Stimulated activated CD8-positive, alpha-beta memory T cell treated with anti-CD3 and anti-CD28 coated beads, Interleukin-7, amount 100 ng/mL, for 24 hours (primary cell): ENCODE measurements at regions not wholly inside any gene's neighbourhood (a gene's known extent, or its start where the extent isn't known, plus 50 kb on each side); places are given as distances from the start of the nearest gene placed in this dataset.

Experiments used
- DNase-seq: peaks from one replicate; pipeline ENCODE4 v3.0.0-alpha.2; 2020; ENCODE audit warnings: low read depth

GRCh38 chr6:129778793-129779192 lies 68.8 kb upstream of the ARHGAP18 start:
- no peak for DNase-seq

- no peak for DNase-seq
These were observed 67.4 kb upstream of the ARHGAP18 start for GRCh38 chr6:129777371-129777770.

GRCh38 chr6:129776542-129777330 lies 66.8 kb upstream of the ARHGAP18 start:
- DNase-seq, result no peak

- no peak for DNase-seq
These were observed 64.9 kb upstream of the ARHGAP18 start for GRCh38 chr6:129774697-129775447.

- no peak for DNase-seq
These were observed 63.3 kb upstream of the ARHGAP18 start for GRCh38 chr6:129773304-129773703.

- DNase-seq, result no peak
These were observed 61.7 kb upstream of the ARHGAP18 start for GRCh38 chr6:129771678-129772077.

- DNase-seq, result no peak
These were observed 58.0 kb upstream of the ARHGAP18 start for GRCh38 chr6:129767776-129768485.

GRCh38 chr6:129766959-129767728 lies 57.2 kb upstream of the ARHGAP18 start:
- DNase-seq, result peak; percentile 34

- DNase-seq, result no peak
These were observed 54.9 kb upstream of the ARHGAP18 start for GRCh38 chr6:129764761-129765407.

- no peak for DNase-seq
These were observed 50.0 kb upstream of the ARHGAP18 start for GRCh38 chr6:129759796-129760605.
